RCC 7860 (cell line): ENCODE measurements at regions not wholly inside any gene's neighbourhood (a gene's known extent, or its start where the extent isn't known, plus 50 kb on each side); places are given as distances from the start of the nearest gene placed in this dataset.
A peak's percentile ranks its signal among the peaks of the same experiment; 100 is the strongest.

Source experiments
- DNase-seq: peaks from one replicate; pipeline ENCODE4 v3.0.0-alpha.2; 2015; ENCODE audit warnings: low spot score
- FAIRE-seq: peaks from 2 replicates; lab custom pipeline; 2012; peaks lifted over from hg19 to GRCh38; lab: Jason Lieb, UNC

DNA sequence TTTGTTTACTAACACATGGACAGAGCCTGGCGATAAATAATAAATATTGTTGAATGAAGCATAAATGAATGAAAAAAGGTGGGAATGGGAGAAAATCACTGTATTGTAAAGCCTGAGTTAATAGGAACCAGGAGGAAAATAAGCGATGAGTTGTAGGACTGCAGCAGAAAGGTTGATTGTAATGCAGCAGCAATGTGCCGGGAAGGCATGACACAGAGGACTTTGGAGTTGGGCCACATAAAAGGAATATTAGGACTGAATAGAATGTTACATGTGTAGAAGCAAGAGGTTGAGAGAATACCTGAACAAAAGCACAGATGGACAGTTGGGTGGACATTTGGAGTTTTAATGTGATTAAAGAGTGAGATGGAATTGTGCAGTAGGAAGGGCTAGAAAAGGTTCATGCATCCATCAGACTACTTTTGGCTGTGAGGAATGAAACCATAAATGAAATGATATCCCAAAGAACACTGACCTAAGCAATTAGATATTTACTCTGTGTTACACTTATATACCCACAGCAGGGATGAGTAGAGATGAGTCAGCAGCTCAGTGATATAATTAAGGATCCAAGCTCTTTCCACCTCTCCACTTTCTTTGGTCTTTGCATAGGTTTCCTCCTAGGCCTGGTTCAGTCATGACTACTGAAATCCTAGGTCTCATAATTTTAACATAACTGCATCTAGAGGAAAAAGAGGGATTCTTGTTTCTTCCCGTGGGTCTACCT lies 55.4 kb downstream of the CCER1 start:
- DNase-seq: peak; percentile 68
- peak; percentile 58 for FAIRE-seq

- FAIRE-seq (no peak), DNase-seq (no peak)
These were observed 57.0 kb downstream of the CCER1 start for GRCh38 chr12:90897986-90898385.

DNA sequence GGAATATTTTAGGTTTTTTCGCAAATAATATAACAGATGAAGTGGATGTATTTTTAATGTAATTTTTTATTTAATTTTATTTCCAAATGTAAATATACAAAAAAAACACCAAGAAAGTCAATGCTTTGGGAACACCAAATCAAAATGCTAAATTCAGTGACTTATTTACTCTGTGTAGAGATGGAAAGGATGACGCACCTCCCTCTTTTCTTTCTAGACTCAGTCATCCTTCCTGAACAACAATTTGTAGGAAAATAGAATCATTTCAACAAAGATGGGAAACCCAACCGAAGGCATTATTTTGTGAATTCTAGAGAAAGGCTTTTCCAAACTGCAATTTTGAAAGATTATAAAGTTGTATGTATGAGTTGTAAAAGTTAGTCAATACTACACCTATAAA lies 57.7 kb downstream of the CCER1 start:
- no peak for FAIRE-seq
- no peak for DNase-seq

GRCh38 chr12:90896821-90897220 lies 58.2 kb downstream of the CCER1 start:
- no peak for FAIRE-seq
- DNase-seq: no peak

- FAIRE-seq (peak; percentile 85), DNase-seq (peak; percentile 92)
These were observed 58.8 kb downstream of the CCER1 start for GRCh38 chr12:90896164-90896563.

- FAIRE-seq: no peak
These were observed 66.7 kb downstream of the CCER1 start for GRCh38 chr12:90888316-90888715.

DNA sequence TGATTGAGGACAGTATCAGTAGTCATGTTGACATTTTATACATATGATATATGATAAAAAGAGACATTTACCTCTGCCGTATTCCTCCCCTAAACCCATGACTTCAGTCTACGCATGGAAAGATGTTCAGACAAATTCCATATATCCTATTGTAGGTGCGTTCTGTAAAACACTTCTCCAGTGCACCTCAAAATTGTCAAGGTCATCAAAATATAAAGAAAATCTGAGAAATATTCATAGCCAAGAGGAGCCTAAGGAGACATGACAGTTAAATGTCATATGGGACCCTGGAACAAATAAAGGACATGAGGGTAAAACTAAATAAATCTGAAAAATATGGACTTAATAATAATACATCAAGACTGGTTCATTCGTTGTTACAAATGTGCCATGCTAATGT lies 71.5 kb downstream of the CCER1 start:
- FAIRE-seq: no peak

More at GRCh38 chr12:90888316-90888715, 66.7 kb downstream of the CCER1 start:
- no peak for DNase-seq

GRCh38 chr12:90871726-90872096 lies 83.3 kb downstream of the CCER1 start:
- DNase-seq (peak; percentile 39), FAIRE-seq (no peak)

More for the DNA sequence above, 71.5 kb downstream of the CCER1 start:
- no peak for DNase-seq

DNA sequence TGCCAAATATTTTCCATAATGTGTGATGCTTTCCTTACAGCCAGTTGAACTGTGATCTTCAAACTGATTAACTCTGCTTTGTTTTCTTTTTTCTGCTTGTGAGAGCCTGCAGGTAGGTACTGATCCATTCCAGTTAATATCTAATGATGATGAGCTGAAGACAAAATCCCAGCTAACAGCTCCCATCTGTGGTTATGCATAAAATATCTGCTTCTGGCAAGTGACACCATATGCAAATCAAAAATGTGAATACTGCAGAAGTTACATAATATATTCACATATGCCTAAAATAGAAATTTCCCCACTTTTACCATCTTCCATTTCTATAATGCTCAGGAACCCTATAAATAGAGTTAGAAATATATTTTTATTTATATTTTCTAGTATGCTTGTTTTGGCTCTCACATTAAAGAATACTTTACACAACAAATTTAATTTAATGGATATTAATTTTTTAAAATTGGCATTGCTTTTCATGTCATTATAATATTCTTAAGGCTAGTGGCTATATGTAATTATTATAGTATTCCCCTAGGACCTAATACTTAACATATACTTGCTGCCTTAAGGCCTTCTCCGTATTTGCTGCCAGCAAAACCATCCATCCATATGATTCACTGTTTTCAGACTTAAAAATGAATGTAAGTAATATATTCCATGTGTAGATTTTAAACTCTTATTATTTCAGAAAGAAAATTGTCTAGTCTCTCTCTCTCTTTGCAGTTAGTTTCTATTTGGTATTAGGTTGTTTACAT lies 83.8 kb downstream of the CCER1 start:
- FAIRE-seq: no peak
- no peak for DNase-seq

- FAIRE-seq: no peak
- DNase-seq: no peak
These were observed 86.3 kb downstream of the CCER1 start for GRCh38 chr12:90868626-90869025.

DNA sequence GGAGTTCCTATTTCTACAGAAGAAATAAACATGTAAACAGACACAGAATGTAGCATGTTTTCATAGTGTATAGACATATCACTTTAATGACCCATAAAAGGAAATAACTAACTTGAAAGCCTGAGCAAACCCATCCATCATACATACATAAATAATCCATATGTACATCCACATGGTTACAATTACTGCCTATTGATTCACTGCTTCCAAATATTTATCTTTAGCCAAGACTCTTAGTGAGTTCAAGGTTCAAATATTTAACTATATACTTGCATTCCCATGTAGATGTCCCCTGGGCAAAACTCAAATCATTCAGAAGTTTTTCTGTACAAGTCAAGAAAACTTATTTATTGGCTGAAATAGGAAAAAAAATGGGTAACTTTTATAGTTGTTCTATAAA lies 95.4 kb downstream of the CCER1 start:
- FAIRE-seq (no peak), DNase-seq (no peak)

- FAIRE-seq (no peak), DNase-seq (no peak)
These were observed 96.7 kb downstream of the CCER1 start for GRCh38 chr12:90858252-90858651.

- FAIRE-seq: no peak
- no peak for DNase-seq
These were observed 99.4 kb downstream of the CCER1 start for GRCh38 chr12:90855534-90855933.

DNA sequence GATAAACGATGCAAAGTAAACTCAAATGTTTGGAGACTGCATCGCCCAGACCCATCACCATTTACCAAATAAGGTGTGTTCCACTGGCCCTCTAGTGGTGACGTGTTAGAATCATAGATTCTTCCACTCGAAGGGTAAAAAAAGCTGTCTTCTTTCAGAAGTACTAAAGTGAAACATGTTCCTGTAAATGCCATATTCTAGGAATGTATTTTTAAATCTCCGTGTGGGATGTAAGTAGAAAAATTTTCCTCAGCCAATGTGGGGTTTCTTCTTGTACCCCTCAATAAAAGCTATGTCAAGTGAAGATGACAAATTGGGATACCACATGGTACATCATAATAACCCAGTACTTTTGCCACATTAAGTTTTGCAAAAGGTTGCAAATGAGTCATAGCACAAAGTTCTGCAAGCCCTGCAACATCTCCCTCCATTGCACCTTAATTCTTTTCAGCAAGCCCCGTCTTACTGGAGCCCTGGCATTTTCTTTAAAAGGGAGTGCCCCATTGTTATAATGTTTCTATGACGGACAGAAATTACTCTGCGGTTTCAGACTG lies 100.8 kb downstream of the CCER1 start:
- DNase-seq: no peak
- peak; percentile 58 for FAIRE-seq

GRCh38 chr12:90851800-90852718 lies 102.9 kb downstream of the CCER1 start:
- no peak for FAIRE-seq
- DNase-seq: no peak

- FAIRE-seq (no peak), DNase-seq (no peak)
These were observed 112.5 kb downstream of the CCER1 start for GRCh38 chr12:90842477-90842876.

DNA sequence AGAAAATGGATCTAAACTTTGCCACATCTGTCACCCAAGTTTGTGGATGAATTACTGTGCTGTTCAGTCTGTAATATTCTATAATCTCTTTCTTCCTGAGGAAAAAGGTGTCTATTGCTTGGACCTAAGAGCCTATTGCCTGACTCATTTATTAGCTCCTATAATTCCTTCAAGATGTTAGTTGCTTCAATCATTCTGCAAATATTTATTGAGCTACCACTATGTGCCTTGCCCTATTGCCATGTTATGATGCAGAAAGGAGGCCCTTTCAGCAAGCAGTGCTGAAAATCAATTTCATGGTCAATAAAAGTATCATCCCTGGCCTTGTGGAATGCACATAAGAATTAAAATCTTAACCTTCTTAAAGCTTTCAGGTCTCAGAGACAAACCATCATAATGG lies 113.6 kb downstream of the CCER1 start:
- DNase-seq: no peak
- FAIRE-seq: no peak

DNA sequence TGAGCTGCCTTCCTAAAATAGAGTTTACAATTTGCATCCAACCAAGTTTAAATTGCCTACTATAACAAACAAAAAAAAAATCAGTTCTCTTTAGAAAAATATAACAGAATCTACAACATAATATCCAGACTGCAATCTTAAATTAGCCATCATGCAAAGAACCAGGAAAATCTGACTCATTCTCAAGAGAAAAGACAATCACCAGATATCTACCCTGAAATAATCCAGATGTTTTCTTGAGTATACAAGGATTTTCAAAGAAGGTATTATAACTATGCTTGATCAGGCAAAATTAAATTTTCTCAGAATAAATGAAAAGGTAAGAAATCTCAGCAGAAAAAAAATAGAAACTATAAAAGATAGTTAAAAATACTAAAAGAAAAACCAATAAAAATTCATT lies 115.6 kb downstream of the CCER1 start:
- FAIRE-seq: no peak
- DNase-seq: no peak

GRCh38 chr12:90836689-90837088 lies 118.3 kb downstream of the CCER1 start:
- FAIRE-seq (no peak), DNase-seq (no peak)

DNA sequence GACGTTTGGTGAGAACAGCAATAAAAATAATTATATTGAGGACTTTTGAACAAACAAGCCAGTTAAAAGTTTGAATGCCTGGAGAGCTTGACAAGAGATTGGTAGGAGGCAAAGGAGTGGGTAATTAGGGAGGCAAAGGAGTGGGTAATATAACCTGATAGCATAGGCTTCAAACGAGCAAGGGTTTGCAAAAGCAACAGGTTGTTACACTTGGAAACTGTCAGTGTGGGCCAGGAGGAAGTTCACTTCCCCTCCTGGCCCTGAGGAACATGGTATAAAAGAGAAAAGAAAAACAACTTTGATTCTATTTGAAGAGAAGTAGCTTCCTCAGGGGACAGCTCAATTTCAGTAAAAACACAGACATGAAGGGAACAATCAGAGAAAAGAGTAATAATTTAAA lies 121.7 kb downstream of the CCER1 start:
- FAIRE-seq: no peak
- DNase-seq: no peak

DNA sequence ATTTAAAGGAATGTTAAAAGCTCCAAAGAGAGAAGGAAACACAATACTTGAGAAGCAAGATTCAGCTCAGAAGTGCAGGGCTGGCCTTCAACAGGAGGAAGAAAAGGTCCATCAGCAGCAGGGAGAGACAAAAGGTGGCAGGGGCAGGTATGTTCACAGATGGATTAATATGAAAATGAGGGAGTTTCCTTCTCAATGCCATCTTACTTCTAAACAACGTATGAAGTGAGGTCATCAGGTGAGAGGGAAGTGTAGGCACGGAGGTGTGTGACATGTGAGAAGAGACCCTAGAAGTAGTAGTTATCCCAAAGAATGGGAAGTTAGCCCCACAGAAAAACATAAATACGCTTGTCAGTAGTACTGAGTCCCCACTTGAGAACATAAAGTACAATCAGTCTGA lies 122.5 kb downstream of the CCER1 start:
- FAIRE-seq: no peak
- no peak for DNase-seq
